Endothelial cell of umbilical vein (primary cell): ENCODE measurements at regions not wholly inside any gene's neighbourhood (a gene's known extent, or its start where the extent isn't known, plus 50 kb on each side); places are given as distances from the start of the nearest gene placed in this dataset.

ENCODE experiments used
- BruUV-seq: library from RNA; stranded (reverse); fragments of 400-500 nt; replicated peaks from 2 replicates; lab custom pipeline; 2021; lab: Mats Ljungman, UMichigan
- CTCF ChIA-PET: fragments of 300-600, 350-600 bp; sonication (Branson Sonifier 250); formaldehyde crosslinking; loops from one replicate; lab custom pipeline; 2021; ENCODE audit warnings: antibody characterized with exemption, inconsistent platforms; lab: Charles Lee
- POLR2A ChIA-PET: fragments of 300-600, 350-600 bp; sonication (Branson Sonifier 250); formaldehyde crosslinking; loops from one replicate; lab custom pipeline; 2021; ENCODE audit warnings: antibody characterized with exemption, inconsistent platforms; lab: Charles Lee
- DNase-seq: peaks from one replicate; pipeline ENCODE4 v3.0.0-alpha.2; 2011; ENCODE audit warnings: low read depth, low spot score
- FAIRE-seq: peaks from 2 replicates; lab custom pipeline; 2011; peaks lifted over from hg19 to GRCh38; lab: Jason Lieb, UNC
- H2AFZ ChIP-seq: 2 replicates; pipeline ENCODE4 v1.6.0; 2012; ENCODE audit warnings: low read depth, low read length, control low read depth, inconsistent platforms
- H3K27ac ChIP-seq: 2 replicates; pipeline ENCODE4 v1.5.1; 2011; ENCODE audit warnings: low read depth, mild to moderate bottlenecking, control low read depth, low read length, moderate library complexity; ENCODE audit not compliant: insufficient read depth
- H3K27me3 ChIP-seq, 2 experiments: 2 replicates each; pipeline versions ENCODE4 v1.6.0 to v1.6.1; 2011; ENCODE audit warnings: low read length in 2 of 2, mixed read lengths in 1 of 2; ENCODE audit not compliant: control insufficient read depth in 2 of 2, insufficient read depth in 2 of 2
- H3K36me3 ChIP-seq, 2 experiments: 2 replicates in 1 of 2; 3 replicates in 1 of 2; pipeline ENCODE4 v1.5.1; 2011; ENCODE audit warnings: low read length in 2 of 2, mild to moderate bottlenecking in 1 of 2, moderate library complexity in 1 of 2; ENCODE audit not compliant: control insufficient read depth in 2 of 2, insufficient read depth in 2 of 2; ENCODE audit errors: extremely low read depth in 1 of 2
- H3K4me1 ChIP-seq: 3 replicates; pipeline ENCODE4 v1.5.1; 2011; ENCODE audit warnings: mild to moderate bottlenecking, low read length; ENCODE audit not compliant: control insufficient read depth, insufficient read depth; ENCODE audit errors: extremely low read depth
- H3K4me2 ChIP-seq: 2 replicates; pipeline ENCODE4 v1.6.1; 2011; ENCODE audit warnings: low read length, control low read depth, mixed read lengths; ENCODE audit not compliant: insufficient read depth
- H3K4me3 ChIP-seq, 3 experiments: fragments of 200-600 bp in 1 of 3; sonication (generic), shearing (Covaris generic) in 1 of 3; replicated peaks in 1 of 3; 2 replicates each; pipeline ENCODE4 v1.5.1; 2011 to 2016; ENCODE audit warnings: control low read depth in 3 of 3, low read length in 3 of 3, mild to moderate bottlenecking in 2 of 3, inconsistent platforms in 1 of 3, low read depth in 1 of 3, moderate library complexity in 1 of 3; ENCODE audit not compliant: insufficient read depth in 1 of 3
- H3K79me2 ChIP-seq: 2 replicates; pipeline ENCODE4 v1.6.0; 2012; ENCODE audit warnings: low read length, inconsistent platforms; ENCODE audit not compliant: control insufficient read depth, insufficient read depth
- H3K9ac ChIP-seq: replicated peaks from 2 replicates; pipeline ENCODE3; 2011; ENCODE audit warnings: low read length, control low read depth; ENCODE audit not compliant: insufficient read depth; ENCODE audit errors: extremely low read depth
- H3K9me1 ChIP-seq: replicated peaks from 3 replicates; pipeline ENCODE4 v1.6.0; 2011; ENCODE audit warnings: mild to moderate bottlenecking, low read length; ENCODE audit not compliant: control insufficient read depth, insufficient read depth; ENCODE audit errors: extremely low read depth
- H3K9me3 ChIP-seq: replicated peaks from 2 replicates; pipeline ENCODE4 v1.5.1; 2012; ENCODE audit warnings: low read length, inconsistent platforms; ENCODE audit not compliant: control insufficient read depth, insufficient read depth
- H4K20me1 ChIP-seq: replicated peaks from 2 replicates; pipeline ENCODE3; 2011; ENCODE audit warnings: mild to moderate bottlenecking, low read length; ENCODE audit not compliant: control insufficient read depth, insufficient read depth; ENCODE audit errors: extremely low read depth
- EZH2 ChIP-seq: IDR thresholded peaks from 2 replicates; pipeline ENCODE4 v1.6.1; 2012; ENCODE audit warnings: borderline replicate concordance, low read depth, mild to moderate bottlenecking, moderate library complexity, low read length, inconsistent platforms; ENCODE audit not compliant: severe bottlenecking
- FOS ChIP-seq: IDR thresholded peaks from 2 replicates; pipeline ENCODE4 v1.6.1; 2011; ENCODE audit warnings: mild to moderate bottlenecking, low read length, moderate library complexity, borderline replicate concordance; ENCODE audit not compliant: insufficient read depth
- GATA2 ChIP-seq: IDR thresholded peaks from 2 replicates; pipeline ENCODE4 v1.7.0; 2011; ENCODE audit warnings: low read depth, mild to moderate bottlenecking, moderate library complexity, mixed read lengths, low read length; ENCODE audit not compliant: insufficient read length, insufficient read depth
- JUN ChIP-seq: IDR thresholded peaks from 2 replicates; pipeline ENCODE4 v1.6.1; 2011; ENCODE audit warnings: borderline replicate concordance, low read depth; ENCODE audit not compliant: insufficient read length, insufficient read depth
- MYC ChIP-seq: IDR thresholded peaks from one replicate; pipeline ENCODE4 v1.6.1; 2011; ENCODE audit warnings: mild to moderate bottlenecking, low read depth, low read length
- POLR2A ChIP-seq: IDR thresholded peaks from 2 replicates; pipeline ENCODE4 v1.6.1; 2012; ENCODE audit warnings: low read depth, mild to moderate bottlenecking, control low read depth, low read length
- POLR2AphosphoS5 ChIP-seq: IDR thresholded peaks from 2 replicates; pipeline ENCODE4 v1.6.1; 2012; ENCODE audit warnings: low read depth, mild to moderate bottlenecking, control low read depth, low read length, moderate library complexity; ENCODE audit not compliant: insufficient read depth
- dilution Hi-C: fragments of 300-500 bp; cut with MboI; formaldehyde crosslinking; loops from one replicate; pipeline ENCODE4 v1.15.0; 2019; ENCODE audit warnings: low sequenced_read_pairs; ENCODE audit not compliant: extremely low pct_ligation_motif_present
- intact Hi-C: fragments of 100-400 bp; cut with micrococcal nuclease; formaldehyde crosslinking; loops from one replicate; pipeline ENCODE4 v1.10.0; 2022
- TF ChIP-seq, protein P1 (sequence below), 2 donors: IDR thresholded peaks; 1 replicate in 1 of 2; 2 replicates in 1 of 2; pipeline ENCODE4 v1.5.1; 2011; ENCODE audit warnings: low read length in 2 of 2, mild to moderate bottlenecking in 2 of 2, moderate library complexity in 2 of 2, control low read depth in 1 of 2, inconsistent platforms in 1 of 2, low read depth in 1 of 2; ENCODE audit not compliant: insufficient read depth in 1 of 2; ENCODE audit errors: extremely low read depth in 1 of 2
- TF ChIP-seq, protein P2 (sequence below): IDR thresholded peaks from 2 replicates; pipeline ENCODE4 v1.6.1; 2011; ENCODE audit not compliant: insufficient read depth, insufficient read length

DNA sequence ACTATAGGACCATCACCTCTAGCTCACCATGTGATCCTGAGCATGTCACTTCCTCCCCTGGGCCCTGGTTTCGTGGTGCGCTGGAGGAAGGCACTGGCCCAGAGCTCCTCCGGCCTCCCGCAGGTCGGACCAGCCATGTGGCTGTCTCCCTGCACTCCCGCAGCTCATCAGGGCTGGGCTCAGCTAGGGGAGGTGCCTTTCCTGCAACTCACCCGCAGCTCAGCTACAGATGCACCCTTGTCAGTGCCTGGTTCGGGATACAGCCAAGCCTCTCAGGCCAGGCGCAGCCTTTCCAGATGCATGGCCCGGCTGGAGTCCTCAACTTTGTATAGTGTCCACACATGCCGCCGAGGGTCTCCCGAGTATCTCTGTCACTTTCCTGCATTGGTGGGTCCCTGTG is 138.2 kb upstream of the VSTM2B start:
- no peak overlapping the region for H2AFZ ChIP-seq
- dilution Hi-C loops (no loop called here), intact Hi-C loops (no loop called here)
- H3K36me3 ChIP-seq = no peaks in the 10 kb centered on the region
- no peak for DNase-seq
- no peak overlapping the region for H3K9ac ChIP-seq
- H3K9me1 ChIP-seq = no peaks in the 10 kb centered on the region
- no peaks in the 10 kb centered on the region for H4K20me1 ChIP-seq
- H3K27ac ChIP-seq = no peak overlapping the region
- H3K4me2 ChIP-seq = no peak overlapping the region
- no peak overlapping the region for H3K4me3 ChIP-seq
- peaks cover 8% of the 10 kb centered on the region for H3K9me3 ChIP-seq
- H3K27me3 ChIP-seq = no peaks in the 10 kb centered on the region
- no peaks in the 10 kb centered on the region for H3K4me1 ChIP-seq
- FAIRE-seq = no peak
- POLR2A ChIA-PET = no interaction called here
- TF ChIP-seq, protein P1, sequence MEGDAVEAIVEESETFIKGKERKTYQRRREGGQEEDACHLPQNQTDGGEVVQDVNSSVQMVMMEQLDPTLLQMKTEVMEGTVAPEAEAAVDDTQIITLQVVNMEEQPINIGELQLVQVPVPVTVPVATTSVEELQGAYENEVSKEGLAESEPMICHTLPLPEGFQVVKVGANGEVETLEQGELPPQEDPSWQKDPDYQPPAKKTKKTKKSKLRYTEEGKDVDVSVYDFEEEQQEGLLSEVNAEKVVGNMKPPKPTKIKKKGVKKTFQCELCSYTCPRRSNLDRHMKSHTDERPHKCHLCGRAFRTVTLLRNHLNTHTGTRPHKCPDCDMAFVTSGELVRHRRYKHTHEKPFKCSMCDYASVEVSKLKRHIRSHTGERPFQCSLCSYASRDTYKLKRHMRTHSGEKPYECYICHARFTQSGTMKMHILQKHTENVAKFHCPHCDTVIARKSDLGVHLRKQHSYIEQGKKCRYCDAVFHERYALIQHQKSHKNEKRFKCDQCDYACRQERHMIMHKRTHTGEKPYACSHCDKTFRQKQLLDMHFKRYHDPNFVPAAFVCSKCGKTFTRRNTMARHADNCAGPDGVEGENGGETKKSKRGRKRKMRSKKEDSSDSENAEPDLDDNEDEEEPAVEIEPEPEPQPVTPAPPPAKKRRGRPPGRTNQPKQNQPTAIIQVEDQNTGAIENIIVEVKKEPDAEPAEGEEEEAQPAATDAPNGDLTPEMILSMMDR (IDR thresholded peaks at IDR 0.05; ENCODE audit: extremely low read depth in 1 of 2, insufficient read depth in 1 of 2, low read depth in 1 of 2, low read length in 2 of 2) = no peak
- no peak for TF ChIP-seq MYC
- no peak for TF ChIP-seq FOS
- no peak for TF ChIP-seq EZH2
- TF ChIP-seq POLR2A = no peak
- TF ChIP-seq JUN = no peak
- TF ChIP-seq, protein P2, sequence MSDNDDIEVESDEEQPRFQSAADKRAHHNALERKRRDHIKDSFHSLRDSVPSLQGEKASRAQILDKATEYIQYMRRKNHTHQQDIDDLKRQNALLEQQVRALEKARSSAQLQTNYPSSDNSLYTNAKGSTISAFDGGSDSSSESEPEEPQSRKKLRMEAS = no peak
- TF ChIP-seq POLR2AphosphoS5 = no peak
- no peak for TF ChIP-seq GATA2
- H3K79me2 ChIP-seq = no peaks in the 10 kb centered on the region
- BruUV-seq = no TSS peak
- CTCF ChIA-PET = no interaction called here
